Peyer's patch (tissue), 4 donors: ENCODE measurements at regions not wholly inside any gene's neighbourhood (a gene's known extent, or its start where the extent isn't known, plus 50 kb on each side); places are given as distances from the start of the nearest gene placed in this dataset.

Source experiments
- DNase-seq, 3 donors: peaks; one replicate each; pipeline ENCODE4 v3.0.0-alpha.2; 2017 to 2019
- H3K27ac ChIP-seq, 4 donors: fragments of 200-600 bp; sonication (generic); one replicate each; pipeline ENCODE4 v1.5.1; 2016 to 2019
- H3K27me3 ChIP-seq, 2 donors: fragments of 200-600 bp; sonication (generic); one replicate each; pipeline ENCODE4 v1.5.1; 2019
- H3K36me3 ChIP-seq, 3 donors: fragments of 200-600 bp; sonication (generic); one replicate each; pipeline ENCODE4 v1.5.1; 2016 to 2019
- H3K4me1 ChIP-seq, 4 donors: fragments of 200-600 bp; sonication (generic); one replicate each; pipeline ENCODE4 v1.5.1; 2016 to 2019
- H3K4me3 ChIP-seq, 4 donors: fragments of 200-600 bp; sonication (generic); 1 replicate in 3 of 4; 2 replicates in 1 of 4; pipeline ENCODE4 v1.5.1; 2016 to 2019; ENCODE audit warnings: mild to moderate bottlenecking in 1 of 4
- H3K9me3 ChIP-seq, 4 donors: fragments of 200-600 bp; sonication (generic); one replicate each; pipeline ENCODE4 v1.5.1; 2016 to 2019; ENCODE audit warnings: mild to moderate bottlenecking in 1 of 4
- POLR2A ChIP-seq, 2 donors: fragments of 450-650 bp; IDR thresholded peaks; one replicate each; pipeline ENCODE4 v1.5.1; 2017; ENCODE audit warnings: antibody characterized with exemption in 2 of 2, mild to moderate bottlenecking in 2 of 2, moderate library complexity in 2 of 2
- TF ChIP-seq, protein P1 (sequence below), 6 experiments: fragments of 450-650 bp in 4 of 6; fragments of 200-600 bp in 2 of 6; sonication (generic) in 1 of 6; IDR thresholded peaks; one replicate each; pipeline ENCODE4 v1.5.1; 2017 to 2019; ENCODE audit warnings: antibody characterized with exemption in 6 of 6, mild to moderate bottlenecking in 3 of 6, moderate library complexity in 1 of 6

DNA sequence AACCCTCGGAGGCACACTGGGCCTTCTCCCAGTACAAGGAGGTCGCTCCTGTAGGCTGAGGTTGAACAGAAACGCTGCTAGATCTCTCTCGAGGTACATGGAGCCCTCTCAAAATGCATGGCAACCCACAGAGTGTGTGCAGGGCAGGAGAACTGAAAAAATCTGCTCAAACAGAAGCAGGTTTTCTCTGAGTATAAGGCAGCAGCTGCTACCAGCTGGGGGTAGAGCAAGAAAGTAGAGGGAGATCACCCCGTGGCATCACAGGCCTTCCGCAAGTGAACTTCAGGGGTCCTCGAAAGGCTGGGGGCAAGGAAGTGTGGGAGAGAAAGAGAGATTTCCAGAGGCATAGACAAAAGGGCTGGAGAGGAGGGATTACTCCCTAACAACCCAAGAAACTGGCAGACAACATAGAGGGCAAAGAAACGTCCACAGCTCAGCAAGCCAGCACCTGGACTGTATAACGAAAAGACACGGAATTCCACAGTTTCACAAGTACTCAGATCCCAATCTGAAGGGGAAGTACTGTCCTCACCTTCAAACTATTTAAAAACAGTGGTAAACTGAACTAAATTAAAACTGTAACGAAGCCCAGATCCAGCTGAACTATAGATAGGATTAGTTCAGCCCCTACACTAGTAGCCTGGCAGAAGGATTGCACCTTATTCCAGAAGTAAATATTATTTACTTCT lies 299.2 kb downstream of the IPMK start:
- DNase-seq = no peak
- no peaks in the 10 kb centered on the region for H3K9me3 ChIP-seq

DNA sequence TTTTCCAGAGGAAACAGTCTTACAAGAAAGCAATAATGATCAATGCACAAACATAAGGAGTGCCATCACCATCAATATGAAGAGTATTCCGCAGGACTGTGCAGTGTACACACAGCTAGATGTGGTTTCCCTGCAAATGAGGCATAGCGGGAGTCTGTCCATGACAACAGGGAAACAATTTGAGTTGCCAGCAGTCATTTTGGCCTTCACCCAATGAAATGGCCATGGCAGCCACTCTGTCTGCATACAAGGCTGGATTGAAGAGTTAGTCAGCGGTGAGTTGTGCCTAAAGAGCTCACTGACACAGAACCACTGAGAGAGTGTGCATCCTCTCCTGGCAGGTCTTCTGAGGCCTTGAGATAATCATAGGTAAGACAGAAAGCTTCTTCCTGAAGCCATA lies 303.3 kb downstream of the IPMK start:
- Histone ChIP-seq H3K27me3 (no peaks in the 10 kb centered on the region), H3K36me3 (no peaks in the 10 kb centered on the region), H3K4me3 (no peak overlapping the region), H3K9me3 (no peaks in the 10 kb centered on the region), H3K4me1 (no peaks in the 10 kb centered on the region), H3K27ac (no peak overlapping the region)
- DNase-seq = no peak
- no peak for TF ChIP-seq POLR2A (IDR thresholded peaks at IDR 0.05)
- TF ChIP-seq, protein P1, sequence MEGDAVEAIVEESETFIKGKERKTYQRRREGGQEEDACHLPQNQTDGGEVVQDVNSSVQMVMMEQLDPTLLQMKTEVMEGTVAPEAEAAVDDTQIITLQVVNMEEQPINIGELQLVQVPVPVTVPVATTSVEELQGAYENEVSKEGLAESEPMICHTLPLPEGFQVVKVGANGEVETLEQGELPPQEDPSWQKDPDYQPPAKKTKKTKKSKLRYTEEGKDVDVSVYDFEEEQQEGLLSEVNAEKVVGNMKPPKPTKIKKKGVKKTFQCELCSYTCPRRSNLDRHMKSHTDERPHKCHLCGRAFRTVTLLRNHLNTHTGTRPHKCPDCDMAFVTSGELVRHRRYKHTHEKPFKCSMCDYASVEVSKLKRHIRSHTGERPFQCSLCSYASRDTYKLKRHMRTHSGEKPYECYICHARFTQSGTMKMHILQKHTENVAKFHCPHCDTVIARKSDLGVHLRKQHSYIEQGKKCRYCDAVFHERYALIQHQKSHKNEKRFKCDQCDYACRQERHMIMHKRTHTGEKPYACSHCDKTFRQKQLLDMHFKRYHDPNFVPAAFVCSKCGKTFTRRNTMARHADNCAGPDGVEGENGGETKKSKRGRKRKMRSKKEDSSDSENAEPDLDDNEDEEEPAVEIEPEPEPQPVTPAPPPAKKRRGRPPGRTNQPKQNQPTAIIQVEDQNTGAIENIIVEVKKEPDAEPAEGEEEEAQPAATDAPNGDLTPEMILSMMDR (IDR thresholded peaks at IDR 0.05) = no peak

More for the DNA sequence above, 299.2 kb downstream of the IPMK start:
- Histone ChIP-seq H3K4me1 (no peaks in the 10 kb centered on the region), H3K27ac (no peak overlapping the region), H3K4me3 (no peak overlapping the region), H3K27me3 (no peaks in the 10 kb centered on the region), H3K36me3 (no peaks in the 10 kb centered on the region)
- TF ChIP-seq POLR2A (IDR thresholded peaks at IDR 0.05) = no peak
- TF ChIP-seq, protein P1 (IDR thresholded peaks at IDR 0.05) = no peak

DNA sequence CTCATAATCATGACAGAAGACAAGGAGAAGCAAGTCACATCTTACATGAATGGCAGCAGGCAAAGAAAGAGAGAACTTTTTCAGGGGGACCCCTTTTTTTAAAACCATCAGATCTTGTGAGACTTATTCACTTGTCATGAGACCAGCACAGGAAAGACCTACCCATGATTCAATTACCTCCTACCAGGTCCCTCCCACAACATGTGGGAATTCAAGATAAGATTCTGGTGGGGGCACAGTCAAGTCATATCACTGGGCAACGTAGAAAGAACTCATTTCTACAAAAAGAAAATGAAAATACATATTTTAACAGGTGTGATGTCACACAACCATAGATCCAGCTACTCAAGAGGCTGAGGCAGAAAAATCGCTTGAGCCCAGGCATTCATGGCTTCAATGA lies 304.1 kb downstream of the IPMK start:
- no peak for DNase-seq
- H3K9me3 ChIP-seq = no peaks in the 10 kb centered on the region

DNA sequence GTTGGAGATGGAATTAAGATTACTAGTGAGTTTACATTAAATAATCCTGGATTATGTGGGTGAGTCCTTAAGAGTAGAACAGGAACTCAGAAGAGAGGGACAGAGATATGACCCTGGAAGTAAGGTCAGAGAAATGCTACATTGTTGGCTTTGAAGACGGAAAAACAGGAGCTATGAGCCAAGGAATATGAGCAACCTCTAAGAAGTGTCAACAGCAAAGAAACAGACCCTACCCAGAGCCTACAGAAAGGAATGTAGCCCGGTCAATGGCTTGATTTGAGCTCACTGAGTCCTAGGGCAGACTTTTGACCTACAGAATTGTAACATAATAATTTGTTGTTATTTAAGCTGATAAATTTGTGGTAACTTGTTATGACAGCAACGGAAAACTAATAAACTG lies 304.9 kb downstream of the IPMK start:
- no peak for DNase-seq
- H3K9me3 ChIP-seq = no peaks in the 10 kb centered on the region
- no peak overlapping the region for H3K4me3 ChIP-seq
- TF ChIP-seq, protein P1 (IDR thresholded peaks at IDR 0.05) = no peak
- TF ChIP-seq POLR2A (IDR thresholded peaks at IDR 0.05) = no peak
- no peaks in the 10 kb centered on the region for H3K36me3 ChIP-seq
- no peaks in the 10 kb centered on the region for H3K27me3 ChIP-seq
- no peaks in the 10 kb centered on the region for H3K4me1 ChIP-seq
- no peak overlapping the region for H3K27ac ChIP-seq

More for the DNA sequence above, 304.1 kb downstream of the IPMK start:
- Histone ChIP-seq H3K27ac (no peak overlapping the region), H3K4me3 (no peak overlapping the region), H3K4me1 (no peaks in the 10 kb centered on the region), H3K27me3 (no peaks in the 10 kb centered on the region), H3K36me3 (no peaks in the 10 kb centered on the region)
- TF ChIP-seq POLR2A (IDR thresholded peaks at IDR 0.05) = no peak
- TF ChIP-seq, protein P1 (IDR thresholded peaks at IDR 0.05) = no peak

DNA sequence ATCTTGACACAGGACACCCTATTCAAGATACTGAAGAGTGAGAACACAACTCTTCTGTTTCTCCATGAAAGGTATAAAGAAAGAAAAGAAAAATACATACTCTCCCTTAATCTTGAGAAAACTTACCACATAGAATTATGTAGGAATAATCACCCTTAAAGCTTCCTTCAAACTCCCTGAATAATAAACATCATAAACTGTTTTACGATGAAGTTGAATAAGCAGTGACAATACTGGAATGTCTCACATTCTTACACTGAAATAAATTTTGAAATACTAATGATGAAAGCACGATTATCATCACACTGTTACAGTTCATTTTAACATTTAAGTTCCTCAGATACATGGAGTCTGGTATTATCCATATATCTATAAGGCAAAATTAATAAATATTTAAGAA lies 306.2 kb downstream of the IPMK start:
- no peaks in the 10 kb centered on the region for H3K36me3 ChIP-seq
- no peaks in the 10 kb centered on the region for H3K9me3 ChIP-seq
- H3K27me3 ChIP-seq = no peaks in the 10 kb centered on the region
- no peak overlapping the region for H3K27ac ChIP-seq
- H3K4me3 ChIP-seq = no peak overlapping the region
- no peaks in the 10 kb centered on the region for H3K4me1 ChIP-seq
- TF ChIP-seq POLR2A (IDR thresholded peaks at IDR 0.05) = no peak
- TF ChIP-seq, protein P1 (IDR thresholded peaks at IDR 0.05) = no peak
- no peak for DNase-seq

DNA sequence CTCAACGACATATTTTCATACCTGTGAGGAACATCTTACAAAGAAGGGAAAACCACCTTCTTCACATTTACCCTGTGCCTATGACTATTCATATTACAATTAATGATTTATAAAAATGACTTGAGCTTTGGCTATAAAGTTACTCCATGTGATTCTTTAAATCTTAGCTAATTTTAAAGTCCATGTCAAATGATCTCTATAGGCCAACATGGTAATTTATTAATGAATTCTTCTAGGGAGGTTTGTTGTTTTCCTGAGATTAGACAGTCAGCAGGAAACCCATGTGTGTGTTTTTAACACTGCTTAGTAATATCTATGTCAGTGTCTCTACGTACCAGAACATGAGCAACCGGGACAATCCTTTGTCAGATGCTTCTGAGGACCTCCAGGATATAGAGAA lies 307.3 kb downstream of the IPMK start:
- TF ChIP-seq POLR2A (IDR thresholded peaks at IDR 0.05) = no peak
- TF ChIP-seq, protein P1 (IDR thresholded peaks at IDR 0.05) = no peak
- no peaks in the 10 kb centered on the region for H3K36me3 ChIP-seq
- no peak for DNase-seq
- H3K4me1 ChIP-seq = no peaks in the 10 kb centered on the region
- no peaks in the 10 kb centered on the region for H3K9me3 ChIP-seq
- H3K4me3 ChIP-seq = no peak overlapping the region
- H3K27ac ChIP-seq = no peak overlapping the region
- no peaks in the 10 kb centered on the region for H3K27me3 ChIP-seq
